Adipocyte (in vitro differentiated cells): ENCODE measurements at regions not wholly inside any gene's neighbourhood (a gene's known extent, or its start where the extent isn't known, plus 50 kb on each side); places are given as distances from the start of the nearest gene placed in this dataset.

Experiments
- DNase-seq: peaks from one replicate; pipeline ENCODE4 v3.0.0-alpha.2; 2015; ENCODE audit warnings: low read depth
- H3K27me3 ChIP-seq: replicated peaks from 2 replicates; pipeline ENCODE4 v1.7.0; 2013; ENCODE audit warnings: mild to moderate bottlenecking, low read length, moderate library complexity; ENCODE audit not compliant: control insufficient read depth, insufficient read depth
- H3K36me3 ChIP-seq: 2 replicates; pipeline ENCODE4 v1.7.0; 2013; ENCODE audit warnings: low read length, mild to moderate bottlenecking, moderate library complexity; ENCODE audit not compliant: control insufficient read depth, insufficient read depth, severe bottlenecking
- H3K4me1 ChIP-seq: 2 replicates; pipeline ENCODE4 v1.7.0; 2013; ENCODE audit warnings: mild to moderate bottlenecking, low read length, moderate library complexity; ENCODE audit not compliant: control insufficient read depth, insufficient read depth
- H3K4me3 ChIP-seq: 2 replicates; pipeline ENCODE4 v1.7.0; 2013; ENCODE audit warnings: mild to moderate bottlenecking, low read length, moderate library complexity
- H3K9ac ChIP-seq: 2 replicates; pipeline ENCODE4 v1.7.0; 2013; ENCODE audit warnings: mild to moderate bottlenecking, low read length, moderate library complexity
- H3K9me3 ChIP-seq: 2 replicates; pipeline ENCODE4 v1.7.0; 2013; ENCODE audit warnings: mild to moderate bottlenecking, low read length, moderate library complexity; ENCODE audit not compliant: control insufficient read depth

DNA sequence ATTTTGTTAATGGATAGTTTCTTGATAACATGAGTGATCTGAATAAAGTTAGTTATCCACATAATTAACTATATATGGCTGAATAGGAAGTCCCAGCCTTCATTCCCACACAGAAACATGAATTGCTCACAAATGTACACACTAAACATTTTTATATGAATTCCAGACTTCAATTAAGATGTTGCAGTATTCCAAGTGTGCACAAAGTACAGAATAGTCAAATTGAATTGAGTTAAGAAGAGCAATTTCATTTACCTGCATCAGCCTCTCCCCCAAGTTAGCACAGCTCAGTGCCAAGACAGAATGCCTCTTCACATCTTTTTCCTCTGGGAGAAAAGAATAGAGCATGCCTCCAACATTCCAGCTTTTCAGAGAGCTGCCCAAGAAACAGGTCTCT is 207.0 kb upstream of the SAMSN1 start:
- peaks cover 9% of the 10 kb centered on the region for H3K9me3 ChIP-seq

DNA sequence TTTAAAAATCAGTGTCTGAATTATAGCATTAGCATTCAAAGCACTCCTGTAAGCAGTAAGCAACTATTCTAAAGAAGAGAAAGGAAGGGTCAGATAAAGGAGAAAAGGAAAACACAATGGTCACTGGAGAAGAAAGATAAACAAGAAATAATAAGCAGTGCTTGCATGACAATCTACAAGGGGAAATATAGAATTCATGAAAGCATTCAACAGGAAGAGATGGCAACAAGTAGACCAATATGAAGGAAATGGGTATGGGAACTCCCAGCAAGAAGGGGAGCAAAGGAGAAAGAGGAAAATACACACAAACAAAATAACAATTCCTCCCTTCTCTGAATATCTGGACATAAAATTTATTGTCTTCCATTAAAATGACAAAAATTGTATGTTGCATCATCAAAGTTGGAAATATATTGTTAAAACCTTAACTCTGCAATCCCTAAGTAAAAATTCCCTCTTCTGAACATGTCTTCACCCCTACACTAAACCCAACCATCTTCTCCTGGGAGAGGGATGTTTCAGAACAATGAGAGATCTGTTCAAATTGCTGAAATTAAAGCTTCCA is 206.3 kb upstream of the SAMSN1 start:
- H3K4me3 ChIP-seq = no peak overlapping the region
- H3K9me3 ChIP-seq = peaks cover 9% of the 10 kb centered on the region
- no peaks in the 10 kb centered on the region for H3K36me3 ChIP-seq
- no peaks in the 10 kb centered on the region for H3K27me3 ChIP-seq
- no peak overlapping the region for H3K9ac ChIP-seq
- no peaks in the 10 kb centered on the region for H3K4me1 ChIP-seq
- DNase-seq = no peak

More for the DNA sequence above, 207.0 kb upstream of the SAMSN1 start:
- Histone ChIP-seq H3K36me3 (no peaks in the 10 kb centered on the region), H3K9ac (no peak overlapping the region), H3K27me3 (no peaks in the 10 kb centered on the region), H3K4me1 (no peaks in the 10 kb centered on the region), H3K4me3 (no peak overlapping the region)
- no peak for DNase-seq

DNA sequence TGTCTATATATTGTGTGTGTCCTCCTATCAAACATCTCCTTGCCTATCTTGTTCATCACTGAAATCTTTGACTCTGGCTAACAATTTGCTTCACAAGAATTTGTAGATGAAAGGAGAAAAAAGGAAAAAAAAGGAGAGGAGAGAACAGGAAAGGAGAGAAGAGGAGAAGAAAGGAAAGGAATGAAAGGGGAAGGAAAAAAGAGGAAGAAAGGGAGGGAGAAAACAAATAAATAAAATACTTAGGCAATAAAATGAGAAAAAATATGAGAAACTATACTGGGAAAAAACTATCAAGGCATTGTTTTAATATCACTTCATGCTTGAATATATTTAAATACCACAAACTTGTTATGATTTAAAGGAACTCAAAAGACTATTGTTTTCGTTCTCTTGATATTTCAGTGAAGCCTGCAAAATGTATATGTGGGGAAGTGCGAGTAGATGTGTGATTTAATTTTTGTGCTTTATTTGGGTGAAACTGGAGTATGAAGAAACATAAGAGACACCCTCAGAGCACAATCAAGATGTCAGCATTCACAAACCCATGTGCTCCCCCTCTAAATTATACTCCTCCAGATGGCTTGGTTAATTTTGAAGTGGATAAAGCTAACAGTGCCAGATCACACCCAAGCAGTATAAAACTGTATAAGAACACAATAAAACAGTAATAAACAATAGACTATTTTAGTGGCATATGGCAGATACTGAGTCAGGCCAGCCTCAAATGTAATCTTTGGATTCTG is 205.7 kb upstream of the SAMSN1 start:
- Histone ChIP-seq H3K4me1 (no peaks in the 10 kb centered on the region), H3K36me3 (no peaks in the 10 kb centered on the region), H3K9ac (no peak overlapping the region), H3K27me3 (no peaks in the 10 kb centered on the region), H3K9me3 (peaks cover 9% of the 10 kb centered on the region), H3K4me3 (no peak overlapping the region)
- no peak for DNase-seq

DNA sequence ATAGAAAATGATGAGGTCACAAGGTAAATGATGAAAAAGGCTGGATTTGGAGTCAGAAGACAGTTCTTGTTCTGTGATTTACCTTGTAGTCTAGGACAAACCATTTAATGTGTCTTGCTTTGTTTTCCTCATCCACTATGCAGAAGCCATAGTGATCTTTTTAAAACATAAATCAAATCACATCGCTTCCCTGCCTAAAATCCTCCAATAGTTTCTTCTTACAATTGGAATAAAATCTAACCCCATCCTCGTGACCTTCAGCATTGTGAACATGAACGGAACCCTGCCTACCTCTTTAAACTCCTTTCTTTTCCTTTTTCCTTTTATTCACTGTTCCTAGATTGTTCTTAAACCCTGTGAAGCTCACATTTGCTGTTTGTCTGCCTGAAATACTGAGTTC is 204.9 kb upstream of the SAMSN1 start:
- DNase-seq = no peak
- no peaks in the 10 kb centered on the region for H3K27me3 ChIP-seq
- H3K4me1 ChIP-seq = no peaks in the 10 kb centered on the region
- H3K9ac ChIP-seq = no peak overlapping the region
- peaks cover 6% of the 10 kb centered on the region for H3K9me3 ChIP-seq
- H3K4me3 ChIP-seq = no peak overlapping the region
- H3K36me3 ChIP-seq = no peaks in the 10 kb centered on the region

DNA sequence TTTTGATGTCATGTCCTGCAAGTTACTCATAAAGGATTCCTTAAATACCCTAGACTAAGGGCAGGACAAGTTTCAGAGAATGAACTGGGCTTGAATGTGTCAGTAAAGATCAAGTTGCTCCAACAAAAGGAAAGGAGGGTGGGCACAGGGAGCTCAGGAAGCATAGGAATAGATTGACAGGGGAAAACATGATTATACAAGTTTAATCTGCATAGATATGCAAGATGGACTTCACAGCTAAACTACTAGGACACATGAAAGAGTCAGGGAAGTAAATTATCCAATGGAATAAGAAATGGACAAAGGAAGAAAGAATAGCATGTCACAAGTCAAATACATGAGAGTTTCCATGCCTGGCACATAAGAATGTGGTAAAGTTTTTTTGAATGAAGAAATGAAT is 203.9 kb upstream of the SAMSN1 start:
- DNase-seq = no peak
- H3K4me3 ChIP-seq = no peak overlapping the region
- H3K9ac ChIP-seq = no peak overlapping the region

DNA sequence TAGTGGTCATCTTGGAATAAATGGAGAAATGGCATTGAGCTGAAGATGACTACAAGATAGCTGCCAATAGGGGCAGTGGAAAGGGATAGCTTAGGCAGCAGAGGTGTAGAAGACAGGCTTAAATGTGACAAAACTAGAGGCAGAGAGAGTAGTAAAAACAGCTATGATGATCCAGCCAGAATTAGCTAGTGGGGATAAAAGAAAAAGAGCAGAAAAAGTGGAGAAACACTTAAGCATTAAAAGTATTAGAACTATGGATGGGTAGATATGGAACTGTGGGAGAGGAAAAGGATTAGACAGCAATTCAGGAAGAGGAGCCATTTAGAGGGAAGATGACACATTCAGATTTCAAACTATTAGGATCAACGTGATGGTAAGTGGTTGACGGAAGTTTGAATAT is 202.5 kb upstream of the SAMSN1 start:
- no peaks in the 10 kb centered on the region for H3K36me3 ChIP-seq
- peaks cover 4% of the 10 kb centered on the region for H3K9me3 ChIP-seq
- H3K4me1 ChIP-seq = no peaks in the 10 kb centered on the region
- H3K9ac ChIP-seq = no peak overlapping the region
- no peak overlapping the region for H3K4me3 ChIP-seq
- H3K27me3 ChIP-seq = no peaks in the 10 kb centered on the region
- DNase-seq = no peak

More for the DNA sequence above, 203.9 kb upstream of the SAMSN1 start:
- Histone ChIP-seq H3K36me3 (no peaks in the 10 kb centered on the region), H3K9me3 (peaks cover 6% of the 10 kb centered on the region), H3K4me1 (no peaks in the 10 kb centered on the region), H3K27me3 (no peaks in the 10 kb centered on the region)

DNA sequence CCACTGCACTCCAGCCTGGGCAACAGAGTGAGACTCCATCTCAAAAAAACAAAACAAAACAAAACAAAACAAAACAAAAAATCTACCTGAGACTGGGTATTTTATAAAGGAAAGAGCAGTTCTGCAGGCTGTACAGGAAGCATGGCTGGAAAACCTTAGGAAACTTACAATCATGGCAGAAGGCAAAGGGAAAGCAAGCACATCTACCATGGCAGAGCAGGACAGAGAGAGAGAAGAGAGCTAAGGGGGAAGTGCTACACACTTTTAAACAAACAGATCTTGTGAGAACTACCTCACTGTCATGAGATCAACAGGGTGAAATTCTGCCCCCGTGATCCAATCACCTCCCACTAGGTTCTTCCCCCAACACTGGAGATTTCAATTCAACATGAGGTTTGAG is 198.3 kb upstream of the SAMSN1 start:
- Histone ChIP-seq H3K27me3 (no peaks in the 10 kb centered on the region), H3K4me1 (no peaks in the 10 kb centered on the region), H3K9me3 (peaks cover 6% of the 10 kb centered on the region), H3K4me3 (no peak overlapping the region), H3K9ac (no peak overlapping the region), H3K36me3 (no peaks in the 10 kb centered on the region)
- no peak for DNase-seq

DNA sequence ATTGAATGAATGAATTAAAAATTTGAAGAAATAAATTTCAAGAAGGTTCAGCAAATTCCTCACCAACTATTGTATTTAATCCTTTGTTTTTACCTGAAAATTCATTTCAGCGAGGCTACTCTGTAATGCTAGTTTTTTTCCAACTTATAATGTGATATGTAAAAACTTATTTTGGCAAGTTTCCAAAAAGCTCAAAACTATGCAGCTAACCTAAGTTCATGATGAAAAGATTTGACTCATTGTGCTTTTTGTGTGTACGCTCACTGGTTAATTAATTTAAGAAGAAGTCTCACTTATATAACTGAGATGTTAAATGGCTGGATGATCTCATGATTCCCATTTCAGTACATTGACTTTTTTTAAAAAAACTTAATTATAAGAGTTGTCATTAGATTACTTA is 196.0 kb upstream of the SAMSN1 start:
- H3K4me3 ChIP-seq = no peak overlapping the region
- DNase-seq = no peak
- H3K36me3 ChIP-seq = no peaks in the 10 kb centered on the region
- peaks cover 6% of the 10 kb centered on the region for H3K9me3 ChIP-seq
- no peaks in the 10 kb centered on the region for H3K4me1 ChIP-seq
- no peaks in the 10 kb centered on the region for H3K27me3 ChIP-seq
- H3K9ac ChIP-seq = no peak overlapping the region

DNA sequence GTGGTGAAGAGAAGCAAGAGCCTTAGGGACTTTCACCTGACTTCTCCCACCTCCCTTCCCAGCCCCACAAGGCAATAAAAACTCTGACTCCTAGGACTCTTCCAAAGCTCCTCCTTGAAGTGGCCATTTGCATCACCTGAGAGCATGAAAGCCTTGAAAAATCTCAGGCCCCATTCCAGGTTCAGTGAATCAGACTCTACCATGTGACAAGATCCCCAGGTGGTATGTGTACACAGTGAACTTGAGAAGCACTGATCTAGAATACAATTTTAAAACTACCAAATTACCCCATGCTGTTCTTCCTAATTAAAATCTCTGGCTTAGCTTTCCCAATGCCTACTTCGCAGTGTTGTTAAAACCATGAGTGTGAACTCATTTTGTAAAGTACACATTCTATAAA is 195.1 kb upstream of the SAMSN1 start:
- Histone ChIP-seq H3K27me3 (no peaks in the 10 kb centered on the region), H3K4me3 (no peak overlapping the region), H3K36me3 (no peaks in the 10 kb centered on the region), H3K9me3 (peaks cover 6% of the 10 kb centered on the region), H3K9ac (no peak overlapping the region), H3K4me1 (no peaks in the 10 kb centered on the region)
- no peak for DNase-seq

DNA sequence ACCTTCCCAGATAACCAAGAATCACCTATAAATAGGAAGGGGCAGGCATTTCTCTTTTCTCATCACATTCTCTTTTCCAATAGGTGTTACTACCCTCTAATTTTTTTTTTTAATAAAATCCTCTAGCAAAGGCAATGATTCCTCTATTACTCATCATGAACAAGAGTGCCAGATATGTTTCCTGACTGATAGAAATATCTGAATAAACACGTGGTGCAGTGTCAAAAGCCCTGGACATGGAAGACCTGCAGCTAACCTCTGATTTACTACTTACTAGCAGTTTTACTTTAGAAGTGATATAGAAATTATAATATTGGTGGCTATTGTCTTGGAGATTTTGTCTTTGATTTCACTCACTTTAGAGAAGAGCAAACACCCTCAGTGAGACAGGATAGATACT is 194.6 kb upstream of the SAMSN1 start:
- Histone ChIP-seq H3K36me3 (no peaks in the 10 kb centered on the region), H3K4me3 (no peak overlapping the region), H3K27me3 (no peaks in the 10 kb centered on the region), H3K9me3 (peaks cover 6% of the 10 kb centered on the region), H3K9ac (no peak overlapping the region), H3K4me1 (no peaks in the 10 kb centered on the region)
- DNase-seq = no peak

DNA sequence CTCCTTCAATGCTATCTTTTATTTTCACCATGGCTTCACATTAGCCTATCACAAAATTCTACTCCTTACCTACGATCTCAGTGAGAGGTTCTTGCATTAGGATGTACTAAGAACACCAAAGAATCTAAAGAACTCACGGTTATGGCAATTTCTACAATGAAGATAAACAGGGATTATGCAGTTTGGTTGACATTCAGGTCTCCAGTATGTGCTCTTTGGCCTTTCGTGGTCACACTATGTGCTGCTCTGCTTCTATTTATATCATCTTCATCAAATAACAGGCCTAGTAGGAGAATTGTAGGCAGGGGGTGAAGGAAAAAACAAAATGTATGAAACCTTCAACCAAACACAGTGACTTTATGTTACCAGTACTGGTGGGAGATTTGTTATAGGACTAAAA is 194.0 kb upstream of the SAMSN1 start:
- no peak for DNase-seq
- H3K9ac ChIP-seq = no peak overlapping the region
- no peak overlapping the region for H3K4me3 ChIP-seq

DNA sequence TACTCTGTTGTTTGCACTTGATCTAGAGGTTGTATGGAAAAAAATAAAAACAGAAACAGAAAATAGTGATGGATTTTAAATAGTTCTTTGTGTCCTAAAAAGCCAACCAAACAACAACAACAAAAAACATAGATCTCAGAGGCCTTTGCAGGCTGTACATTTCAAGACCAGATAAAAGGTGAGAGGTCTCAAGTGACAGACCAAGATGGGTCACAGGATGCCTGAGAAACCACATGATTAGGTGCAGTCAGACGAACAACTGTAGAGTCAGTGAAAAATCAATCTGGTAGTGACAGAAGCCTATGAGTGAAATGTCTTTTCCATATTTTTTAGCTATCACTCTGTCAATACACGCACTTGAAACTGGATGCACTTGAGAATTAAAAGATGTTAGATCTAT is 193.5 kb upstream of the SAMSN1 start:
- DNase-seq = no peak

More for the DNA sequence above, 194.0 kb upstream of the SAMSN1 start:
- Histone ChIP-seq H3K36me3 (no peaks in the 10 kb centered on the region), H3K4me1 (no peaks in the 10 kb centered on the region), H3K9me3 (peaks cover 6% of the 10 kb centered on the region), H3K27me3 (no peaks in the 10 kb centered on the region)

More for the DNA sequence above, 193.5 kb upstream of the SAMSN1 start:
- H3K36me3 ChIP-seq = no peaks in the 10 kb centered on the region
- H3K4me3 ChIP-seq = no peak overlapping the region
- H3K4me1 ChIP-seq = no peaks in the 10 kb centered on the region
- peaks cover 6% of the 10 kb centered on the region for H3K9me3 ChIP-seq
- H3K27me3 ChIP-seq = no peaks in the 10 kb centered on the region
- H3K9ac ChIP-seq = no peak overlapping the region
